Lung (tissue), 11 donors: ENCODE measurements at regions not wholly inside any gene's neighbourhood (a gene's known extent, or its start where the extent isn't known, plus 50 kb on each side); places are given as distances from the start of the nearest gene placed in this dataset.

Experiments used
- ATAC-seq: fragments of 200-7000 bp; cut with Tn5 transposase; one replicate; pipeline ENCODE4 v1.9.1; 2020; ENCODE audit warnings: moderate number of reproducible peaks; ENCODE audit not compliant: insufficient read depth, low FRiP score
- DNase-seq, 3 donors: peaks; one replicate each; pipeline ENCODE4 v3.0.0-alpha.2; 2013 to 2017
- H3K27ac ChIP-seq, 2 donors: one replicate each; pipeline ENCODE4 v1.5.1; 2013; ENCODE audit warnings: mild to moderate bottlenecking in 2 of 2, moderate library complexity in 2 of 2, control low read depth in 1 of 2, inconsistent platforms in 1 of 2, low read depth in 1 of 2, low read length in 1 of 2
- H3K27me3 ChIP-seq, 3 donors: one replicate each; pipeline ENCODE4 v1.5.1; 2013; ENCODE audit warnings: low read length in 2 of 3; ENCODE audit not compliant: control insufficient read depth in 3 of 3, insufficient read depth in 3 of 3
- H3K36me3 ChIP-seq, 4 donors: one replicate each; pipeline ENCODE4 v1.5.1; 2013; ENCODE audit warnings: low read length in 4 of 4, mild to moderate bottlenecking in 1 of 4, moderate library complexity in 1 of 4; ENCODE audit not compliant: control insufficient read depth in 4 of 4, insufficient read depth in 4 of 4
- H3K4me1 ChIP-seq, 5 donors: one replicate each; pipeline ENCODE4 v1.5.1; 2013; ENCODE audit warnings: low read length in 5 of 5, mild to moderate bottlenecking in 2 of 5, moderate library complexity in 1 of 5; ENCODE audit not compliant: control insufficient read depth in 5 of 5, insufficient read depth in 5 of 5
- H3K4me3 ChIP-seq: one replicate; pipeline ENCODE4 v1.5.1; 2013; ENCODE audit warnings: mild to moderate bottlenecking, control low read depth, moderate library complexity
- H3K9ac ChIP-seq, 2 donors: one replicate each; pipeline ENCODE4 v1.5.1; 2013; ENCODE audit warnings: low read length in 2 of 2, control low read depth in 1 of 2; ENCODE audit not compliant: insufficient read depth in 1 of 2
- H3K9me3 ChIP-seq, 4 donors: one replicate each; pipeline ENCODE4 v1.5.1; 2013; ENCODE audit warnings: low read length in 3 of 4, mild to moderate bottlenecking in 1 of 4, moderate library complexity in 1 of 4; ENCODE audit not compliant: control insufficient read depth in 4 of 4, insufficient read depth in 3 of 4
- CTCF ChIP-seq: IDR thresholded peaks from 2 replicates; pipeline ENCODE4 v1.5.1; 2012; ENCODE audit warnings: mild to moderate bottlenecking; ENCODE audit errors: control extremely low read depth, extremely low read depth
- WGBS, 2 donors: extraction: QIAGEN DNeasy Blood & Tissue Kit; methylation state at CpG; one replicate each; pipeline ENCODE4 v1.1.7; 2013; 5-methylcytosine and 5-hydroxymethylcytosine counted together
- donor health status: control.
- donor health status: control.
- donor health status: Bipolar disorder and iron deficiency.
- donor health status: healthy.
- donor health status: DM: yes; HTN: yes; CAD: no.

GRCh38 chr4:63315651-63316050 lies 1093.6 kb downstream of the TECRL start:
- Histone ChIP-seq H3K9me3 (no peaks in the 10 kb centered on the region), H3K27ac (no peak overlapping the region), H3K36me3 (no peaks in the 10 kb centered on the region), H3K4me3 (no peak overlapping the region), H3K4me1 (no peaks in the 10 kb centered on the region), H3K9ac (no peak overlapping the region), H3K27me3 (no peaks in the 10 kb centered on the region)
- DNase-seq (no peak), ATAC-seq (no peak)
- 56 to 72% methylated on average over 2 of the region's 2 CpGs for WGBS, 2 donors
- TF ChIP-seq CTCF = no peak

- Histone ChIP-seq H3K9me3 (no peaks in the 10 kb centered on the region), H3K27ac (no peak overlapping the region), H3K36me3 (no peaks in the 10 kb centered on the region), H3K4me1 (no peaks in the 10 kb centered on the region), H3K4me3 (no peak overlapping the region), H3K27me3 (no peaks in the 10 kb centered on the region), H3K9ac (no peak overlapping the region)
- DNase-seq = no peak
- no peak for ATAC-seq
- TF ChIP-seq CTCF = no peak
Observed at GRCh38 chr4:63308697-63309096, 1100.6 kb downstream of the TECRL start.

GRCh38 chr4:63302792-63303191 lies 1106.5 kb downstream of the TECRL start:
- DNase-seq = no peak
- WGBS, 2 donors = 75 to 94% methylated on average over 1 of the region's 1 CpG
- no peak for ATAC-seq
- no peaks in the 10 kb centered on the region for H3K4me1 ChIP-seq
- no peaks in the 10 kb centered on the region for H3K27me3 ChIP-seq
- no peak overlapping the region for H3K4me3 ChIP-seq
- no peak overlapping the region for H3K27ac ChIP-seq
- TF ChIP-seq CTCF = no peak
- H3K9ac ChIP-seq = no peak overlapping the region
- no peaks in the 10 kb centered on the region for H3K9me3 ChIP-seq
- no peaks in the 10 kb centered on the region for H3K36me3 ChIP-seq

- no peak for TF ChIP-seq CTCF
- Histone ChIP-seq H3K36me3 (no peaks in the 10 kb centered on the region), H3K4me3 (no peak overlapping the region), H3K27me3 (no peaks in the 10 kb centered on the region), H3K9me3 (no peaks in the 10 kb centered on the region), H3K4me1 (no peaks in the 10 kb centered on the region), H3K27ac (no peak overlapping the region), H3K9ac (no peak overlapping the region)
- no peak for DNase-seq
- no peak for ATAC-seq
- WGBS, 2 donors = 91 to 92% methylated on average over 1 of the region's 1 CpG
Observed at GRCh38 chr4:63302078-63302477, 1107.2 kb downstream of the TECRL start.
